ENCODE measurements at regions not wholly inside any gene's neighbourhood (a gene's known extent, or its start where the extent isn't known, plus 50 kb on each side); places are given as distances from the start of the nearest gene placed in this dataset.
A peak's percentile ranks its signal among the peaks of the same experiment; 100 is the strongest.
"Not testable (repeated sequence)": the region's sequence is repeated elsewhere in the genome, so short reads cannot be mapped to it uniquely, and the experiment has no call there.

- H3K27me3 ChIP-seq (replicated peaks; ENCODE audit: insufficient read depth) = peaks cover 14% of the 10 kb centered on the region
- no peaks in the 10 kb centered on the region for H3K36me3 ChIP-seq (ENCODE audit: low read depth)
- no peak overlapping the region for H3K9ac ChIP-seq
- DNase-seq = peak; percentile 29
- H4K20me1 ChIP-seq (ENCODE audit: insufficient read depth) = no peaks in the 10 kb centered on the region
- no peaks in the 10 kb centered on the region for H3K79me2 ChIP-seq (ENCODE audit: insufficient read depth)
- H2AFZ ChIP-seq = peak overlapping the region; percentile 51
- no peaks in the 10 kb centered on the region for H3K9me2 ChIP-seq (ENCODE audit: insufficient read depth)
- H3K4me2 ChIP-seq (ENCODE audit: unreplicated experiment) = peak overlapping the region; percentile 29
- no peak overlapping the region for H3K4me3 ChIP-seq
- H3F3A ChIP-seq (ENCODE audit: insufficient read depth) = no peaks in the 10 kb centered on the region
- in situ Hi-C loops (cut with MboI) = no loop called here
- no peak for TF ChIP-seq EZH2phosphoT487 (IDR thresholded peaks at IDR 0.05; ENCODE audit: insufficient read depth, low read depth)
- TF ChIP-seq EZH2 (IDR thresholded peaks at IDR 0.05; ENCODE audit: insufficient read depth, poor library complexity, severe bottlenecking) = no peak
- H3K27ac ChIP-seq = no peak overlapping the region; the same call in 1 of the 2 replicates
- WGBS, 2 experiments (ENCODE audit: low coverage in 1 of 2, low lambda C conversion rate in 2 of 2, missing lambda C conversion rate in 2 of 2) = 46 to 53% methylated on average over 11 of the region's 11 CpGs
- no peaks in the 10 kb centered on the region for H3K4me1 ChIP-seq (ENCODE audit: insufficient read depth)
- H3K9me3 ChIP-seq (ENCODE audit: low read depth) = no peaks in the 10 kb centered on the region
Measured at GRCh38 chr3:197417911-197418618, 119.7 kb upstream of the DLG1 start.

DNA sequence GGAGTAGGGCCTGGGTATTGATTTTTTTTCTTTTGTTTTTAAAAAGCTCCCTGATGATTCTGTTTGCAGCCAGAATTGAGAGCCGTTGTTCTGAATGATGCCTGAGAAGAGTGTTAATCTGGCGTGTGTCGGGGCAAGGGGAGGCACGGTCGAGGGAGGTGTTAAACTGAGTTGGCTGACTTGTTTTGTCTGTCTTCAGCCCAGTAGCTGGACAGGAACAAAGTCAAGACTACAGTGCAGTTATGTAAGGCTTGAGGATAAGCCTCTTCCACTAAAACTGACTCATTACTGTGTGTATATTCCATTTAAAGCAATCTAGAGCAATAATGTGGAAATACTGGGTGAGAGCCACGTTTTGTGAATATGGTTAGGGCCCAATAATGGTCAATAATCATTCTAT is 119.0 kb upstream of the DLG1 start:
- Histone ChIP-seq H3K36me3 (ENCODE audit: low read depth) (no peaks in the 10 kb centered on the region), H2AFZ (peak overlapping the region; percentile 51), H3K9ac (no peak overlapping the region), H4K20me1 (ENCODE audit: insufficient read depth) (no peaks in the 10 kb centered on the region), H3F3A (ENCODE audit: insufficient read depth) (no peaks in the 10 kb centered on the region), H3K4me2 (ENCODE audit: unreplicated experiment) (peak overlapping the region; percentile 29), H3K9me2 (ENCODE audit: insufficient read depth) (no peaks in the 10 kb centered on the region), H3K4me3 (no peak overlapping the region), H3K9me3 (ENCODE audit: low read depth) (no peaks in the 10 kb centered on the region), H3K79me2 (ENCODE audit: insufficient read depth) (no peaks in the 10 kb centered on the region), H3K4me1 (ENCODE audit: insufficient read depth) (no peaks in the 10 kb centered on the region), H3K27me3 (replicated peaks; ENCODE audit: insufficient read depth) (peaks cover 14% of the 10 kb centered on the region), H3K27ac (no peak overlapping the region; the same call in 1 of the 2 replicates)
- no peak for TF ChIP-seq EZH2phosphoT487 (IDR thresholded peaks at IDR 0.05; ENCODE audit: insufficient read depth, low read depth)
- no peak for TF ChIP-seq EZH2 (IDR thresholded peaks at IDR 0.05; ENCODE audit: insufficient read depth, poor library complexity, severe bottlenecking)
- DNase-seq = peak; percentile 67
- 35 to 50% methylated on average over 6 of the region's 6 CpGs for WGBS, 2 experiments (ENCODE audit: low coverage in 1 of 2, low lambda C conversion rate in 2 of 2, missing lambda C conversion rate in 2 of 2)
- in situ Hi-C loops (cut with MboI) = no loop called here

DNA sequence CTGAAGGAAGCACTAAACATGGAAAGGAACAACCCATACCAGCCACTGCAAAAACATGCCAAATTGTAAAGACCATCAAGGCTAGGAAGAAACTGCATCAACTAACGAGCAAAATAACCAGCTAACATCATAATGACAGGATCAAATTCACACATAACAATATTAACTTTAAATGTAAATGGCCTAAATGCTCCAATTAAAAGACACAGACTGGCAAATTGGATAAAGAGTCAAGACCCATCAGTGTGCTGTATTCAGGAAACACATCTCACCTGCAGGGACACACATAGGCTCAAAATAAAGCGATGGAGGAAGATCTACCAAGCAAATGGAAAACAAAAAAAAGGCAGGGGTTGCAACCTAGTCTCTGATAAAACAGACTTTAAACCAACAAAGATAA is 113.5 kb upstream of the DLG1 start:
- DNase-seq; H3K36me3 ChIP-seq (ENCODE audit: low read depth); H3K27ac ChIP-seq; in situ Hi-C loops (cut with MboI); H3K9ac ChIP-seq; H3K9me3 ChIP-seq (ENCODE audit: low read depth); H3K79me2 ChIP-seq (ENCODE audit: insufficient read depth); H2AFZ ChIP-seq; H4K20me1 ChIP-seq (ENCODE audit: insufficient read depth); H3K4me2 ChIP-seq (ENCODE audit: unreplicated experiment); H3K9me2 ChIP-seq (ENCODE audit: insufficient read depth); H3K4me3 ChIP-seq; H3K4me1 ChIP-seq (ENCODE audit: insufficient read depth); H3F3A ChIP-seq (ENCODE audit: insufficient read depth): not testable (repeated sequence)
- WGBS, 2 experiments (ENCODE audit: low coverage in 1 of 2, low lambda C conversion rate in 2 of 2, missing lambda C conversion rate in 2 of 2) = 38 to 61% methylated on average over 2 of the region's 2 CpGs
- peaks cover 13% of the 10 kb centered on the region for H3K27me3 ChIP-seq (replicated peaks; ENCODE audit: insufficient read depth)

DNA sequence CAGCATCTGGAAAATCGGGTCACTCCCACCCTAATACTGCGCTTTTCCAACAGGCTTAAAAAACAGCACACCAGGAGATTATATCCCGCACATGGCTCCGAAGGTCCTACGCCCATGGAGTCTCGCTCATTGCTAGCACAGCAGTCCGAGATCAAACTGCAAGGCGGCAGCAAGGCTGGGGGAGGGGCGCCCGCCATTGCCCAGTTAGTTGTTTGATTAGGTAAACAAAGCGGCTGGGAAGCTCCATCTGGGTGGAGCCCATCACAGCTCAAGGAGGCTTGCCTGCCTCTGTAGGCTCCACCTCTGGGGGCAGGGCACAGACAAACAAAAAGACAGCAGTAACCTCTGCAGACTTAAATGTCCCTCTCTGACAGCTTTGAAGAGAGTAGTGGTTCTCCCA is 111.8 kb upstream of the DLG1 start:
- H4K20me1 ChIP-seq (ENCODE audit: insufficient read depth); H3F3A ChIP-seq (ENCODE audit: insufficient read depth); H3K9ac ChIP-seq; H3K4me2 ChIP-seq (ENCODE audit: unreplicated experiment); in situ Hi-C loops (cut with MboI); H3K4me1 ChIP-seq (ENCODE audit: insufficient read depth); H3K9me3 ChIP-seq (ENCODE audit: low read depth); H3K36me3 ChIP-seq (ENCODE audit: low read depth); H3K79me2 ChIP-seq (ENCODE audit: insufficient read depth); DNase-seq; H3K9me2 ChIP-seq (ENCODE audit: insufficient read depth); H3K4me3 ChIP-seq; H3K27ac ChIP-seq; H2AFZ ChIP-seq: not testable (repeated sequence)
- WGBS, 2 experiments (ENCODE audit: low coverage in 1 of 2, low lambda C conversion rate in 2 of 2, missing lambda C conversion rate in 2 of 2) = 75 to 87% methylated on average over 11 of the region's 11 CpGs
- H3K27me3 ChIP-seq (replicated peaks; ENCODE audit: insufficient read depth) = peaks cover 13% of the 10 kb centered on the region
